HEK293 (cell line): ENCODE measurements at regions not wholly inside any gene's neighbourhood (a gene's known extent, or its start where the extent isn't known, plus 50 kb on each side); places are given as distances from the start of the nearest gene placed in this dataset.

Experiments used
- INSM2 ChIP-seq: fragments of 450-650 bp; formaldehyde crosslinking; IDR thresholded peaks from 2 replicates; pipeline ENCODE4 v1.5.1; 2016; ENCODE audit warnings: missing biosample characterization, missing genetic modification characterization
- ZBTB7A ChIP-seq: fragments of 450-650 bp; formaldehyde crosslinking; IDR thresholded peaks from 2 replicates; pipeline ENCODE4 v1.5.1; 2016; ENCODE audit warnings: low read depth, missing biosample characterization, missing genetic modification characterization
- ZNF10 ChIP-seq: fragments of 450-650 bp; formaldehyde crosslinking; IDR thresholded peaks from 2 replicates; pipeline ENCODE4 v1.5.1; 2017; ENCODE audit warnings: missing biosample characterization, missing genetic modification characterization
- ZNF350 ChIP-seq: fragments of 450-650 bp; formaldehyde crosslinking; IDR thresholded peaks from 2 replicates; pipeline ENCODE4 v1.5.0; 2017; ENCODE audit warnings: missing biosample characterization, mild to moderate bottlenecking, missing genetic modification characterization
- ZNF426 ChIP-seq: fragments of 450-650 bp; formaldehyde crosslinking; IDR thresholded peaks from 2 replicates; pipeline ENCODE4 v1.5.1; 2017; ENCODE audit warnings: missing biosample characterization, missing genetic modification characterization, mild to moderate bottlenecking, inconsistent platforms, moderate library complexity
- TF ChIP-seq, protein P1 (sequence below): fragments of 450-650 bp; formaldehyde crosslinking; IDR thresholded peaks from 2 replicates; pipeline ENCODE4 v1.5.1; 2016; ENCODE audit warnings: missing biosample characterization, missing genetic modification characterization

GRCh38 chr2:150178591-150178990 lies 308.9 kb downstream of the RND3 start:
- TF ChIP-seq ZNF350 (no peak), ZNF426 (tag by site-specific recombination) (no peak), ZBTB7A (no peak), INSM2 (tag by site-specific recombination) (no peak), ZNF10 (tag by site-specific recombination) (no peak)
- TF ChIP-seq, protein P1, sequence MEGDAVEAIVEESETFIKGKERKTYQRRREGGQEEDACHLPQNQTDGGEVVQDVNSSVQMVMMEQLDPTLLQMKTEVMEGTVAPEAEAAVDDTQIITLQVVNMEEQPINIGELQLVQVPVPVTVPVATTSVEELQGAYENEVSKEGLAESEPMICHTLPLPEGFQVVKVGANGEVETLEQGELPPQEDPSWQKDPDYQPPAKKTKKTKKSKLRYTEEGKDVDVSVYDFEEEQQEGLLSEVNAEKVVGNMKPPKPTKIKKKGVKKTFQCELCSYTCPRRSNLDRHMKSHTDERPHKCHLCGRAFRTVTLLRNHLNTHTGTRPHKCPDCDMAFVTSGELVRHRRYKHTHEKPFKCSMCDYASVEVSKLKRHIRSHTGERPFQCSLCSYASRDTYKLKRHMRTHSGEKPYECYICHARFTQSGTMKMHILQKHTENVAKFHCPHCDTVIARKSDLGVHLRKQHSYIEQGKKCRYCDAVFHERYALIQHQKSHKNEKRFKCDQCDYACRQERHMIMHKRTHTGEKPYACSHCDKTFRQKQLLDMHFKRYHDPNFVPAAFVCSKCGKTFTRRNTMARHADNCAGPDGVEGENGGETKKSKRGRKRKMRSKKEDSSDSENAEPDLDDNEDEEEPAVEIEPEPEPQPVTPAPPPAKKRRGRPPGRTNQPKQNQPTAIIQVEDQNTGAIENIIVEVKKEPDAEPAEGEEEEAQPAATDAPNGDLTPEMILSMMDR: no peak
